NCI-H345 treated with DMSO at 0.1 percent for 48 hours (cell line): ENCODE measurements at regions not wholly inside any gene's neighbourhood (a gene's known extent, or its start where the extent isn't known, plus 50 kb on each side); places are given as distances from the start of the nearest gene placed in this dataset.

Source experiments
- DNase-seq: peaks from one replicate; lab custom pipeline; 2025; ENCODE audit not compliant: unreplicated experiment; lab: John Stamatoyannopoulos, UW

GRCh38 chr14:38904959-38905358, 198.1 kb downstream of the SEC23A start:
- no peak for DNase-seq

- no peak for DNase-seq
Observed at GRCh38 chr14:38901791-38902190, 201.2 kb downstream of the SEC23A start.

GRCh38 chr14:38900887-38901286, 202.1 kb downstream of the SEC23A start:
- DNase-seq, result no peak

GRCh38 chr14:38887696-38888095, 215.3 kb downstream of the SEC23A start:
- DNase-seq, result no peak

- no peak for DNase-seq
Observed at GRCh38 chr14:38884109-38884508, 218.9 kb downstream of the SEC23A start.

GRCh38 chr14:38883127-38883526, 219.9 kb downstream of the SEC23A start:
- DNase-seq, result no peak

- no peak for DNase-seq
Observed at GRCh38 chr14:38882533-38882932, 220.5 kb downstream of the SEC23A start.

GRCh38 chr14:38880643-38881524, 222.2 kb downstream of the SEC23A start:
- DNase-seq, result no peak

- no peak for DNase-seq
Observed at GRCh38 chr14:38877744-38878388, 225.2 kb downstream of the SEC23A start.

GRCh38 chr14:38874721-38875120, 228.3 kb downstream of the SEC23A start:
- no peak for DNase-seq

GRCh38 chr14:38873941-38874612, 229.0 kb downstream of the SEC23A start:
- DNase-seq, result no peak

- no peak for DNase-seq
Observed at GRCh38 chr14:38870296-38870836, 232.7 kb downstream of the SEC23A start.

GRCh38 chr14:38868399-38869290, 234.4 kb downstream of the SEC23A start:
- DNase-seq, result peak; percentile 7

- DNase-seq, result peak; percentile 94
Observed at GRCh38 chr14:38867561-38868150, 235.4 kb downstream of the SEC23A start.

- DNase-seq, result peak; percentile 81
Observed at GRCh38 chr14:38866461-38866860, 236.6 kb downstream of the SEC23A start.

GRCh38 chr14:38862366-38862765, 240.7 kb downstream of the SEC23A start:
- no peak for DNase-seq

- no peak for DNase-seq
Observed at GRCh38 chr14:38860530-38860929, 242.5 kb downstream of the SEC23A start.

- no peak for DNase-seq
Observed at GRCh38 chr14:38856798-38857197, 246.2 kb downstream of the SEC23A start.

GRCh38 chr14:38855513-38855912, 247.5 kb downstream of the SEC23A start:
- no peak for DNase-seq

GRCh38 chr14:38851111-38851510, 251.9 kb downstream of the SEC23A start:
- DNase-seq, result no peak
